Astrocyte (in vitro differentiated cells and primary cell): ENCODE measurements at regions not wholly inside any gene's neighbourhood (a gene's known extent, or its start where the extent isn't known, plus 50 kb on each side); places are given as distances from the start of the nearest gene placed in this dataset.
"Not testable (repeated sequence)": the region's sequence is repeated elsewhere in the genome, so short reads cannot be mapped to it uniquely, and the experiment has no call there.

Experiments used
- DNase-seq: peaks from one replicate; pipeline ENCODE4 v3.0.0-alpha.2; 2010; ENCODE audit warnings: low read depth
- FAIRE-seq: peaks from 2 replicates; lab custom pipeline; 2011; peaks lifted over from hg19 to GRCh38; lab: Jason Lieb, UNC
- H2AFZ ChIP-seq: 2 replicates; pipeline ENCODE4 v1.6.0; 2012; ENCODE audit warnings: low read depth, low read length, inconsistent platforms
- H3K27ac ChIP-seq: 2 replicates; pipeline ENCODE4 v1.5.1; 2011; ENCODE audit warnings: low read depth, low read length, inconsistent platforms
- H3K27me3 ChIP-seq: 2 replicates; pipeline ENCODE4 v1.6.0; 2011; ENCODE audit warnings: low read length, inconsistent platforms; ENCODE audit not compliant: insufficient read depth
- H3K36me3 ChIP-seq: 2 replicates; pipeline ENCODE4 v1.5.1; 2011; ENCODE audit warnings: low read length, inconsistent platforms; ENCODE audit not compliant: insufficient read depth
- H3K4me1 ChIP-seq: 2 replicates; pipeline ENCODE4 v1.5.1; 2011; ENCODE audit warnings: low read length, inconsistent platforms; ENCODE audit not compliant: insufficient read depth
- H3K4me2 ChIP-seq: 2 replicates; pipeline ENCODE4 v1.6.0; 2012; ENCODE audit warnings: low read length, inconsistent platforms
- H3K4me3 ChIP-seq: 2 replicates; pipeline ENCODE4 v1.5.1; 2011; ENCODE audit warnings: low read depth, mild to moderate bottlenecking, low read length, inconsistent platforms; ENCODE audit not compliant: insufficient read depth
- H3K79me2 ChIP-seq: 2 replicates; pipeline ENCODE4 v1.6.0; 2012; ENCODE audit warnings: mild to moderate bottlenecking, low read length, inconsistent platforms; ENCODE audit not compliant: insufficient read depth
- H3K9ac ChIP-seq: 2 replicates; pipeline ENCODE4 v1.6.0; 2012; ENCODE audit warnings: mild to moderate bottlenecking, low read length, inconsistent platforms
- H3K9me3 ChIP-seq: 2 replicates; pipeline ENCODE4 v1.5.1; 2012; ENCODE audit warnings: low read depth, mild to moderate bottlenecking, low read length, inconsistent platforms; ENCODE audit not compliant: insufficient read depth
- H4K20me1 ChIP-seq: 2 replicates; pipeline ENCODE4 v1.6.0; 2012; ENCODE audit warnings: low read length, inconsistent platforms; ENCODE audit not compliant: insufficient read depth
- H3K27ac Mint-ChIP-seq: one replicate; pipeline ENCODE4 v1.8.0; 2021; ENCODE audit warnings: mild to moderate bottlenecking, mixed read lengths; ENCODE audit not compliant: unreplicated experiment
- H3K27me3 Mint-ChIP-seq: one replicate; pipeline ENCODE4 v1.8.0; 2021; ENCODE audit warnings: low read depth, mixed read lengths; ENCODE audit not compliant: unreplicated experiment
- H3K36me3 Mint-ChIP-seq: one replicate; pipeline ENCODE4 v1.8.0; 2021; ENCODE audit warnings: low read depth, mixed read lengths; ENCODE audit not compliant: unreplicated experiment
- H3K4me1 Mint-ChIP-seq: one replicate; pipeline ENCODE4 v1.8.0; 2021; ENCODE audit warnings: low read depth, mixed read lengths; ENCODE audit not compliant: unreplicated experiment
- H3K4me3 Mint-ChIP-seq: one replicate; pipeline ENCODE4 v1.8.0; 2021; ENCODE audit warnings: mild to moderate bottlenecking, moderate library complexity, mixed read lengths; ENCODE audit not compliant: unreplicated experiment
- H3K9me3 Mint-ChIP-seq: one replicate; pipeline ENCODE4 v1.8.0; 2021; ENCODE audit warnings: mild to moderate bottlenecking, mixed read lengths; ENCODE audit not compliant: unreplicated experiment
- EZH2 ChIP-seq: IDR thresholded peaks from 2 replicates; pipeline ENCODE4 v1.6.1; 2012; ENCODE audit warnings: mild to moderate bottlenecking, low read length, inconsistent platforms; ENCODE audit not compliant: insufficient read depth
- TF ChIP-seq, protein P1 (sequence below): IDR thresholded peaks from 2 replicates; pipeline ENCODE4 v1.5.1; 2011; ENCODE audit warnings: low read depth, mild to moderate bottlenecking, inconsistent platforms, low read length, moderate library complexity; ENCODE audit not compliant: insufficient read depth

DNA sequence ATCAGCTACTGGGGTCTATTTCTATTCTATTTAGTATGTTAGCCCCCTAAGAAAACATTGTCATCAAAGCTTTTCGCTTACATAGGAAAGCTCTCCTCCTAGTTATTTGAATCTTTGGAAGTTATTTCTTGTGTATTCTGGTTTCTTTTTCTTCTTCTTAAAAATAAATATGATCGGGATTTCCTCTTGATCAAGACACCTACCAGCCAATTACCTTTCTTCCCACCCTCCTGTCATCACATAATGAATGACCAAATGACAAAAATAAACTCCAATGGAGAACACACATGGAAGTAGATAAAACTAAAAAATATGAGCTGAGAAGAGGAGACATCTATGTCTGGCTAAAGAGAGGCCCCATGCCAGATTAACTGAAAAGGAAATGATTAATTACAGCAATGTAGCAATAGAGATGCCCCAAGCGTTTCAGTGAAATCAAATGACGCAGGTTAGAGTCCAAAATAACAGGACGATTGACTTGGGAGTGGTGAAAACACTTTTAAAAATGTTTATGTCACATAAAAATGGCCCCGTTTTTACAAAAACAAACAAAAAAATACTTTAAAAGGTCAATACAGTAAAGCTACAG lies 59.5 kb upstream of the PCSK1 start:
- no peaks in the 10 kb centered on the region for H3K9me3 ChIP-seq
- H3K27ac ChIP-seq: no peak overlapping the region
- TF ChIP-seq, protein P1, sequence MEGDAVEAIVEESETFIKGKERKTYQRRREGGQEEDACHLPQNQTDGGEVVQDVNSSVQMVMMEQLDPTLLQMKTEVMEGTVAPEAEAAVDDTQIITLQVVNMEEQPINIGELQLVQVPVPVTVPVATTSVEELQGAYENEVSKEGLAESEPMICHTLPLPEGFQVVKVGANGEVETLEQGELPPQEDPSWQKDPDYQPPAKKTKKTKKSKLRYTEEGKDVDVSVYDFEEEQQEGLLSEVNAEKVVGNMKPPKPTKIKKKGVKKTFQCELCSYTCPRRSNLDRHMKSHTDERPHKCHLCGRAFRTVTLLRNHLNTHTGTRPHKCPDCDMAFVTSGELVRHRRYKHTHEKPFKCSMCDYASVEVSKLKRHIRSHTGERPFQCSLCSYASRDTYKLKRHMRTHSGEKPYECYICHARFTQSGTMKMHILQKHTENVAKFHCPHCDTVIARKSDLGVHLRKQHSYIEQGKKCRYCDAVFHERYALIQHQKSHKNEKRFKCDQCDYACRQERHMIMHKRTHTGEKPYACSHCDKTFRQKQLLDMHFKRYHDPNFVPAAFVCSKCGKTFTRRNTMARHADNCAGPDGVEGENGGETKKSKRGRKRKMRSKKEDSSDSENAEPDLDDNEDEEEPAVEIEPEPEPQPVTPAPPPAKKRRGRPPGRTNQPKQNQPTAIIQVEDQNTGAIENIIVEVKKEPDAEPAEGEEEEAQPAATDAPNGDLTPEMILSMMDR: no peak
- TF ChIP-seq EZH2: no peak
- no peaks in the 10 kb centered on the region for H3K9me3 Mint-ChIP-seq
- no peaks in the 10 kb centered on the region for H3K4me1 Mint-ChIP-seq
- no peaks in the 10 kb centered on the region for H3K36me3 ChIP-seq
- no peaks in the 10 kb centered on the region for H3K4me1 ChIP-seq
- H3K27ac Mint-ChIP-seq: no peak overlapping the region
- FAIRE-seq (no peak), DNase-seq (no peak)
- no peak overlapping the region for H3K4me3 Mint-ChIP-seq
- H3K4me3 ChIP-seq: no peak overlapping the region
- H3K4me2 ChIP-seq: no peak overlapping the region
- no peaks in the 10 kb centered on the region for H3K36me3 Mint-ChIP-seq
- H3K9ac ChIP-seq: no peak overlapping the region
- no peaks in the 10 kb centered on the region for H3K27me3 ChIP-seq
- no peak overlapping the region for H2AFZ ChIP-seq
- H3K79me2 ChIP-seq: no peaks in the 10 kb centered on the region
- H3K27me3 Mint-ChIP-seq: peaks cover 3% of the 10 kb centered on the region
- H4K20me1 ChIP-seq: no peaks in the 10 kb centered on the region

DNA sequence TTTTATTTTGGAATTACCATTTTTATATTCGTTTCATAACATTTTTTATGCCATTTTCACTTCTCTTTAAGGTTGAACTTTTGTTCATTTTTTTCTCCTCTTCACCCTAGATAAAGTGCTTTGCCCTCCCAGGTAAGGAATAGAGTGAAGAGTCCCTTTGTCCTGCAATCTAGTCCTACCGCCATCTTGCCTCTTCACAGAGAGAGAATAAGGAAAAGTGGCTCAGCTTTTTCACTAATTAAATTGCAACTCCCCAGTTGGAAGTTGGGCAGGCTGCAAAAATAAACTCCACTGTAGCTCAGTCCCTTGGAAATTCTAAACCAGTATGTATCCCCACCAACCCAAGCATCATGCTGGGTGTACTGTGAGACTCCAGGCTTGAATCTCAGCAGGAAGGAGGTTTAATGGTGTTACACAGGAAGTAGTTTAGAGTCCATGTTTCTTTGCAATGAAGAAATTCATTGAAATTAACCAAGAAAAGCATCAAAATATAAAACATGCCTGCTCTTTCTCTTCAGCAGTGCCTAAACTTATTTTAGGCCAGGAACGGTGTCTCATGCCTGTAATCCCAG lies 60.3 kb upstream of the PCSK1 start:
- no peak for TF ChIP-seq EZH2
- TF ChIP-seq, protein P1: no peak
- Histone ChIP-seq H3K36me3 (no peaks in the 10 kb centered on the region), H3K9me3 (no peaks in the 10 kb centered on the region), H3K9ac (no peak overlapping the region), H3K27ac (no peak overlapping the region), H3K79me2 (no peaks in the 10 kb centered on the region), H3K4me3 (no peak overlapping the region), H4K20me1 (no peaks in the 10 kb centered on the region), H3K4me1 (no peaks in the 10 kb centered on the region), H2AFZ (no peak overlapping the region), H3K4me2 (no peak overlapping the region), H3K27me3 (no peaks in the 10 kb centered on the region)
- no peaks in the 10 kb centered on the region for H3K36me3 Mint-ChIP-seq
- H3K27ac Mint-ChIP-seq: no peak overlapping the region
- no peak overlapping the region for H3K4me3 Mint-ChIP-seq
- DNase-seq (no peak), FAIRE-seq (no peak)
- peaks cover 3% of the 10 kb centered on the region for H3K27me3 Mint-ChIP-seq
- no peaks in the 10 kb centered on the region for H3K9me3 Mint-ChIP-seq
- H3K4me1 Mint-ChIP-seq: no peaks in the 10 kb centered on the region

DNA sequence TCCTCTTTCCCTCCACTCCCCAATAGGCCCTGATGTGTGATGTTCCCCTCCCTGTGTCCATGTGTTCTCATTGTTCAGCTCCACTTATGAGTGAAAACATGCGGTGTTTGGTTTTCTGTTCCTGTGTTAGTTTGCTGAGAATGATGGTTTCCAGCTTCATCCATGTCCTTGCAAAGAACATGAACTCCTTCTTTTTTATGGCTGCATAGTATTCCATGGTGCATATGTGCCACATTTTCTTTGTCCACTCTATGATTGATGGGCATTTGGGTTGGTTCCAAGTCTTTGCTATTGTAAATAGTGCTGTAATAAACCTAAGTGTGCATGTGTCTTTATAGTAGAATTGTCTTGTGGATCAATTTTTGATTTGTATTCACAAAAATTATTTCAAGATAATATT lies 62.4 kb upstream of the PCSK1 start:
- not testable (repeated sequence) for FAIRE-seq, H3K27me3 Mint-ChIP-seq, H3K4me3 ChIP-seq, H3K9ac ChIP-seq, DNase-seq, H3K9me3 Mint-ChIP-seq, H3K4me1 Mint-ChIP-seq, H3K27me3 ChIP-seq, H3K4me1 ChIP-seq, H3K9me3 ChIP-seq, H3K27ac ChIP-seq, H3K36me3 ChIP-seq, H3K79me2 ChIP-seq, H2AFZ ChIP-seq, H3K27ac Mint-ChIP-seq, H3K36me3 Mint-ChIP-seq, H3K4me2 ChIP-seq, H4K20me1 ChIP-seq, H3K4me3 Mint-ChIP-seq

DNA sequence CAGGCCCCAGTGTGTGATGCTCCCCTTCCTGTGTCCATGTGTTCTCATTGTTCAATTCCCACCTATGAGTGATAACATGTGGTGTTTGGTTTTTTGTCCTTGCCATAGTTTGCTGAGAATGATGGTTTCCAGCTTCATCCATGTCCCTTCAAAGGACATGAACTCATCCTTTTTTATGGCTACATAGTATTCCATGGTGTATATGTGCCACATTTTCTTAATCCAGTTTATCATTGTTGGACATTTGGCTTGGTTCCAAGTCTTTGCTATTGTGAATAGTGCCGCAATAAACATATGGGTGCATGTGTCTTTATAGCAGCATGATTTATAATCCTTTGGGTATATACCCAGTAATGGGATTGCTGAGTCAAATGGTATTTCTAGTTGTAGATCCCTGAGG lies 64.0 kb upstream of the PCSK1 start:
- H3K4me1 ChIP-seq, FAIRE-seq: not testable (repeated sequence)

More for the DNA sequence above, 64.0 kb upstream of the PCSK1 start:
- not testable (repeated sequence) for H3K27me3 ChIP-seq, DNase-seq, H3K36me3 Mint-ChIP-seq, H3K4me1 Mint-ChIP-seq, H3K79me2 ChIP-seq, H3K27ac ChIP-seq, H3K27ac Mint-ChIP-seq, H3K9me3 Mint-ChIP-seq, H3K27me3 Mint-ChIP-seq, H3K4me3 Mint-ChIP-seq, H4K20me1 ChIP-seq, H2AFZ ChIP-seq, H3K4me3 ChIP-seq, H3K4me2 ChIP-seq, H3K9ac ChIP-seq, H3K36me3 ChIP-seq, H3K9me3 ChIP-seq
